ENCODE measurements at regions not wholly inside any gene's neighbourhood (a gene's known extent, or its start where the extent isn't known, plus 50 kb on each side); places are given as distances from the start of the nearest gene placed in this dataset.

- no peaks in the 10 kb centered on the region for H3K4me1 ChIP-seq (ENCODE audit: control insufficient read depth, insufficient read depth, low read length)
- DNase-seq (ENCODE audit: low read depth, low spot score) (no peak), FAIRE-seq (no peak), ATAC-seq (no peak)
- 63% methylated on average over 2 of the region's 2 CpGs for WGBS (ENCODE audit: insufficient coverage, insufficient replicate concordance, low lambda C conversion rate, missing lambda C conversion rate)
- H4K20me1 ChIP-seq (ENCODE audit: control insufficient read depth, insufficient read depth): no peaks in the 10 kb centered on the region
- H3K4me3 ChIP-seq: no peak overlapping the region
- RAD21 ChIA-PET (ENCODE audit: unreplicated experiment): no interaction called here
- POLR2A ChIA-PET: no interaction called here
- H3K79me2 ChIP-seq (ENCODE audit: control insufficient read depth, insufficient read depth, low read length): no peaks in the 10 kb centered on the region
- H3K36me3 ChIP-seq (ENCODE audit: control insufficient read depth in 2 of 2, insufficient read depth in 2 of 2, low read length in 1 of 2): no peaks in the 10 kb centered on the region
- no peaks in the 10 kb centered on the region for H3K9me3 ChIP-seq (replicated peaks; ENCODE audit: control insufficient read depth, insufficient read depth, low read length)
- no peak overlapping the region for H3K4me2 ChIP-seq (ENCODE audit: control insufficient read depth, insufficient read depth)
- no peak for TF ChIP-seq STAT3 (IDR thresholded peaks at IDR 0.05; ENCODE audit: low read depth, low read length)
- TF ChIP-seq PBX3 (IDR thresholded peaks at IDR 0.05; ENCODE audit: insufficient replicate concordance, low read depth, low read length): no peak
- no peak for TF ChIP-seq MTA3 (IDR thresholded peaks at IDR 0.05; ENCODE audit: borderline replicate concordance, low read length)
- no peak for TF ChIP-seq FOXK2 (IDR thresholded peaks at IDR 0.05)
- no peak for TF ChIP-seq BCL3 (IDR thresholded peaks at IDR 0.05; ENCODE audit: borderline replicate concordance, insufficient read depth, low read depth, low read length, poor library complexity, severe bottlenecking)
- no peak for TF ChIP-seq NFYA (IDR thresholded peaks at IDR 0.05; ENCODE audit: borderline replicate concordance, low read depth, low read length)
- TF ChIP-seq TARDBP (IDR thresholded peaks at IDR 0.05; ENCODE audit: borderline replicate concordance): no peak
- TF ChIP-seq NKRF (conservative IDR thresholded peaks at IDR 0.05): no peak
- no peak for TF ChIP-seq ESRRA (IDR thresholded peaks at IDR 0.05; ENCODE audit: low read length)
- no peak for TF ChIP-seq GATAD2B (conservative IDR thresholded peaks at IDR 0.05; ENCODE audit: low read depth)
- intact Hi-C loops (cut with micrococcal nuclease; ENCODE audit: unreplicated experiment) (no loop called here), in situ Hi-C loops (cut with MboI) (no loop called here)
- no peak overlapping the region for H2AFZ ChIP-seq (ENCODE audit: control insufficient read depth, low read depth, low read length)
- SMC1A ChIA-PET (ENCODE audit: uncharacterized antibody, unreplicated experiment): interaction anchor here (1.0 kb wide), 1 partner anchor 9 kb away, joined by 3 read pairs; no protein-coding TSS in a partner anchor
- no TSS peak for BruUV-seq (replicated peaks)
- no peak overlapping the region for H3K9ac ChIP-seq (ENCODE audit: control insufficient read depth, insufficient read depth, low read length)
- CTCF ChIA-PET: no interaction called here
- H3K27me3 ChIP-seq (replicated peaks in 1 of 2; ENCODE audit: control insufficient read depth in 2 of 2, insufficient read depth in 2 of 2, low read length in 1 of 2): no peaks in the 10 kb centered on the region
- no peak overlapping the region for H3K27ac ChIP-seq (ENCODE audit: control insufficient read depth, insufficient read depth)
Measured at GRCh38 chr21:38114717-38115333, 142.0 kb upstream of the KCNJ15 start.
